ENCODE measurements at regions not wholly inside any gene's neighbourhood (a gene's known extent, or its start where the extent isn't known, plus 50 kb on each side); places are given as distances from the start of the nearest gene placed in this dataset.

GRCh38 chr4:161186012-161186411 is 977.8 kb downstream of the FSTL5 start:
- DNase-seq (ENCODE audit: low read depth, low spot score) (no peak), FAIRE-seq (no peak)
- Histone ChIP-seq H3K4me3 (replicated peaks in 1 of 3; ENCODE audit: insufficient read depth in 1 of 3, low read depth in 1 of 3, low read length in 3 of 3) (no peak overlapping the region), H2AFZ (ENCODE audit: low read depth, low read length) (no peak overlapping the region), H4K20me1 (replicated peaks; ENCODE audit: control insufficient read depth, extremely low read depth, insufficient read depth, low read length) (no peaks in the 10 kb centered on the region), H3K79me2 (ENCODE audit: control insufficient read depth, insufficient read depth, low read length) (no peaks in the 10 kb centered on the region), H3K27ac (ENCODE audit: insufficient read depth, low read depth, low read length) (no peak overlapping the region), H3K9me1 (replicated peaks; ENCODE audit: control insufficient read depth, extremely low read depth, insufficient read depth, low read length) (no peaks in the 10 kb centered on the region), H3K4me1 (ENCODE audit: control insufficient read depth, extremely low read depth, insufficient read depth, low read length) (no peaks in the 10 kb centered on the region), H3K9ac (replicated peaks; ENCODE audit: extremely low read depth, insufficient read depth, low read length) (no peak overlapping the region), H3K9me3 (replicated peaks; ENCODE audit: control insufficient read depth, insufficient read depth, low read length) (no peaks in the 10 kb centered on the region), H3K27me3 (ENCODE audit: control insufficient read depth in 2 of 2, insufficient read depth in 2 of 2, low read length in 2 of 2) (no peaks in the 10 kb centered on the region), H3K36me3 (ENCODE audit: control insufficient read depth in 2 of 2, extremely low read depth in 1 of 2, insufficient read depth in 2 of 2, low read length in 2 of 2) (no peaks in the 10 kb centered on the region), H3K4me2 (ENCODE audit: insufficient read depth, low read length) (no peak overlapping the region)
- TF ChIP-seq GATA2 (IDR thresholded peaks at IDR 0.05; ENCODE audit: insufficient read depth, insufficient read length, low read depth, low read length) (no peak), POLR2AphosphoS5 (IDR thresholded peaks at IDR 0.05; ENCODE audit: insufficient read depth, low read depth, low read length) (no peak), MAX (IDR thresholded peaks at IDR 0.05; ENCODE audit: insufficient read depth, insufficient read length) (no peak), EZH2 (IDR thresholded peaks at IDR 0.05; ENCODE audit: borderline replicate concordance, low read depth, low read length, severe bottlenecking) (no peak), MYC (IDR thresholded peaks at IDR 0.05; ENCODE audit: low read depth, low read length) (no peak), POLR2A (IDR thresholded peaks at IDR 0.05; ENCODE audit: low read depth, low read length) (no peak), FOS (IDR thresholded peaks at IDR 0.05; ENCODE audit: borderline replicate concordance, insufficient read depth, low read length) (no peak), JUN (IDR thresholded peaks at IDR 0.05; ENCODE audit: borderline replicate concordance, insufficient read depth, insufficient read length, low read depth) (no peak), CTCF (IDR thresholded peaks at IDR 0.05; ENCODE audit: extremely low read depth in 1 of 2, insufficient read depth in 1 of 2, low read depth in 1 of 2, low read length in 2 of 2) (no peak)
- intact Hi-C loops (cut with micrococcal nuclease) (no loop called here), dilution Hi-C loops (cut with MboI; ENCODE audit: extremely low pct_ligation_motif_present, low sequenced_read_pairs) (no loop called here)
- BruUV-seq (replicated peaks), result no TSS peak
- ChIA-PET POLR2A (no interaction called here), CTCF (no interaction called here)

All from endothelial cell of umbilical vein (primary cell).